K562 (cell line): ENCODE measurements at regions not wholly inside any gene's neighbourhood (a gene's known extent, or its start where the extent isn't known, plus 50 kb on each side); places are given as distances from the start of the nearest gene placed in this dataset.

ENCODE experiments used
- ERF ChIP-seq: fragments of 450-650 bp; formaldehyde crosslinking; IDR thresholded peaks from 2 replicates; pipeline ENCODE4 v1.4.0; 2020; ENCODE audit warnings: mild to moderate bottlenecking, mixed read lengths
- SIX5 ChIP-seq, 2 experiments: IDR thresholded peaks; 2 replicates each; pipeline ENCODE4 v1.6.1; 2011; ENCODE audit warnings: low read length in 2 of 2, borderline replicate concordance in 1 of 2, low read depth in 1 of 2, mild to moderate bottlenecking in 1 of 2, moderate library complexity in 1 of 2; ENCODE audit not compliant: insufficient read depth in 1 of 2
- TEAD4 ChIP-seq, 2 experiments: sonication (generic) in 1 of 2; formaldehyde crosslinking in 1 of 2; IDR thresholded peaks; 2 replicates each; pipeline versions ENCODE4 v1.6.1 to v1.8.0; 2012 to 2022; ENCODE audit warnings: borderline replicate concordance in 1 of 2, inconsistent platforms in 1 of 2, low read length in 1 of 2, mild to moderate bottlenecking in 1 of 2, missing genetic modification reagents in 1 of 2
- ZKSCAN1 ChIP-seq: fragments of 150-350 bp; IDR thresholded peaks from 2 replicates; pipeline ENCODE4 v1.6.1; 2016; ENCODE audit warnings: low read depth, low read length
- ZNF311 ChIP-seq: fragments of 250-450 bp; sonication (Bioruptor Pico); IDR thresholded peaks from 2 replicates; pipeline ENCODE4 v1.4.0; 2020; ENCODE audit warnings: mild to moderate bottlenecking, moderate library complexity
- TF ChIP-seq, protein P1 (sequence below): fragments of 250-450 bp; sonication (Bioruptor Pico); IDR thresholded peaks from 2 replicates; pipeline ENCODE4 v1.4.0; 2020; ENCODE audit warnings: mild to moderate bottlenecking, moderate library complexity
- TF ChIP-seq, protein P2 (sequence below): fragments of 450-650 bp; formaldehyde crosslinking; IDR thresholded peaks from 2 replicates; pipeline ENCODE4 v1.4.0; 2022; ENCODE audit warnings: mild to moderate bottlenecking, moderate library complexity
- TF ChIP-seq, protein P3 (sequence below), 3 experiments: fragments of 200-800 bp in 1 of 3; sonication (Bioruptor generic) in 1 of 3; sonication (generic) in 1 of 3; formaldehyde crosslinking in 1 of 3; IDR thresholded peaks; 2 replicates each; pipeline versions ENCODE4 v1.6.1 to v1.8.0; 2016 to 2022; ENCODE audit warnings: mild to moderate bottlenecking in 2 of 3, missing compliant biosample characterization in 2 of 3, missing genetic modification characterization in 2 of 3, missing genetic modification reagents in 1 of 3

DNA sequence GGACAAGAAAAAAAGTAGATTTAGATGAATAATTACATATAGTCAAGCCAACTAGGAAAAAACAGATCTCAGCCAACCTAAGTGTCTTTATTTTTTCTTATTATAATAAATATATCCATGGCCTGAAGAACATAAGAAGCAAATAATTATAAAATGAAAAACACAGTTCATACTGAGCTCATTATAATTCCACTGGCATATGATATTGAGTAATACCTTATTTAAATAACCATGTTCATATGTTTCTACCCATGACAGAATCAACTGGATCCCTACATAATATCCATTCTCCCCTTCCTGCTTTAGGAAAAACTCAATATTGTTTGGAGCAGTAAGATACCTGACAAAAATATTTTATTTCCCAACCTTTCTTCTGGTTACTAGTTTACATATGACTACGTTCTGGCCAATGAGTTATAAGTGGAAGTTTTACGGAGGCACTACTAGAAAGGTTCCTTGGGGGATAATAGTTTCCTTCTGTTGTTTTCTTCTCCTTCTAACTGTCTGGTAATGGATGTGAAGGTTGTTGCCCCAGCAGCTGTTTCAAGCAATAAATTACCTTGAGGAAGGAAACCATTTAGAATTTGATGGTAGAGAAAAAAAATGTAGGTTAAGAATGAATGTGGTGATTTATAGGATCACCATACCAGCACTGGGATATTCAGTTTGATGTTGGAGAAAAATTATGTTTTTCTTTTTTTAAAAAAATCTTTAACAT is 184.1 kb upstream of the MBNL1 start (continued):
- TF ChIP-seq, protein P1, sequence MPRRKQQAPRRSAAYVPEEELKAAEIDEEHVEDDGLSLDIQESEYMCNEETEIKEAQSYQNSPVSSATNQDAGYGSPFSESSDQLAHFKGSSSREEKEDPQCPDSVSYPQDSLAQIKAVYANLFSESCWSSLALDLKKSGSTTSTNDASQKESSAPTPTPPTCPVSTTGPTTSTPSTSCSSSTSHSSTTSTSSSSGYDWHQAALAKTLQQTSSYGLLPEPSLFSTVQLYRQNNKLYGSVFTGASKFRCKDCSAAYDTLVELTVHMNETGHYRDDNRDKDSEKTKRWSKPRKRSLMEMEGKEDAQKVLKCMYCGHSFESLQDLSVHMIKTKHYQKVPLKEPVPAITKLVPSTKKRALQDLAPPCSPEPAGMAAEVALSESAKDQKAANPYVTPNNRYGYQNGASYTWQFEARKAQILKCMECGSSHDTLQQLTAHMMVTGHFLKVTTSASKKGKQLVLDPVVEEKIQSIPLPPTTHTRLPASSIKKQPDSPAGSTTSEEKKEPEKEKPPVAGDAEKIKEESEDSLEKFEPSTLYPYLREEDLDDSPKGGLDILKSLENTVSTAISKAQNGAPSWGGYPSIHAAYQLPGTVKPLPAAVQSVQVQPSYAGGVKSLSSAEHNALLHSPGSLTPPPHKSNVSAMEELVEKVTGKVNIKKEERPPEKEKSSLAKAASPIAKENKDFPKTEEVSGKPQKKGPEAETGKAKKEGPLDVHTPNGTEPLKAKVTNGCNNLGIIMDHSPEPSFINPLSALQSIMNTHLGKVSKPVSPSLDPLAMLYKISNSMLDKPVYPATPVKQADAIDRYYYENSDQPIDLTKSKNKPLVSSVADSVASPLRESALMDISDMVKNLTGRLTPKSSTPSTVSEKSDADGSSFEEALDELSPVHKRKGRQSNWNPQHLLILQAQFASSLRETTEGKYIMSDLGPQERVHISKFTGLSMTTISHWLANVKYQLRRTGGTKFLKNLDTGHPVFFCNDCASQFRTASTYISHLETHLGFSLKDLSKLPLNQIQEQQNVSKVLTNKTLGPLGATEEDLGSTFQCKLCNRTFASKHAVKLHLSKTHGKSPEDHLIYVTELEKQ (CRISPR knock-in tag) = no peak
- TF ChIP-seq TEAD4 (IDR thresholded peaks at IDR 0.05; ENCODE audit: low read length) = no peak
- no peak for TF ChIP-seq TEAD4 (CRISPR knock-in tag; IDR thresholded peaks at IDR 0.05; ENCODE audit: borderline replicate concordance)
- no peak for TF ChIP-seq ERF (CRISPR knock-in tag)
- TF ChIP-seq SIX5 (IDR thresholded peaks at IDR 0.05; ENCODE audit: borderline replicate concordance in 1 of 2, insufficient read depth in 1 of 2, low read depth in 1 of 2, low read length in 2 of 2) = no peak
- TF ChIP-seq ZKSCAN1 = no peak
- TF ChIP-seq, protein P2, sequence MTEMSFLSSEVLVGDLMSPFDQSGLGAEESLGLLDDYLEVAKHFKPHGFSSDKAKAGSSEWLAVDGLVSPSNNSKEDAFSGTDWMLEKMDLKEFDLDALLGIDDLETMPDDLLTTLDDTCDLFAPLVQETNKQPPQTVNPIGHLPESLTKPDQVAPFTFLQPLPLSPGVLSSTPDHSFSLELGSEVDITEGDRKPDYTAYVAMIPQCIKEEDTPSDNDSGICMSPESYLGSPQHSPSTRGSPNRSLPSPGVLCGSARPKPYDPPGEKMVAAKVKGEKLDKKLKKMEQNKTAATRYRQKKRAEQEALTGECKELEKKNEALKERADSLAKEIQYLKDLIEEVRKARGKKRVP (CRISPR knock-in tag) = no peak
- TF ChIP-seq ZNF311 (CRISPR knock-in tag) = no peak
- TF ChIP-seq, protein P3, sequence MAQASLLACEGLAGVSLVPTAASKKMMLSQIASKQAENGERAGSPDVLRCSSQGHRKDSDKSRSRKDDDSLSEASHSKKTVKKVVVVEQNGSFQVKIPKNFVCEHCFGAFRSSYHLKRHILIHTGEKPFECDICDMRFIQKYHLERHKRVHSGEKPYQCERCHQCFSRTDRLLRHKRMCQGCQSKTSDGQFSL (CRISPR knock-in tag; IDR thresholded peaks at IDR 0.05) = no peak
- TF ChIP-seq, protein P3 (tag; IDR thresholded peaks at IDR 0.05) = no peak
